ENCODE measurements at regions not wholly inside any gene's neighbourhood (a gene's known extent, or its start where the extent isn't known, plus 50 kb on each side); places are given as distances from the start of the nearest gene placed in this dataset.

- in situ Hi-C loops (cut with MboI; ENCODE audit: low sequenced_read_pairs), result loop anchor here (10.0 kb wide), 1 partner anchor 144 kb away; no protein-coding TSS in a partner anchor
Observed at GRCh38 chr9:109910671-109911518, 130.9 kb downstream of the PALM2AKAP2 start.

DNA sequence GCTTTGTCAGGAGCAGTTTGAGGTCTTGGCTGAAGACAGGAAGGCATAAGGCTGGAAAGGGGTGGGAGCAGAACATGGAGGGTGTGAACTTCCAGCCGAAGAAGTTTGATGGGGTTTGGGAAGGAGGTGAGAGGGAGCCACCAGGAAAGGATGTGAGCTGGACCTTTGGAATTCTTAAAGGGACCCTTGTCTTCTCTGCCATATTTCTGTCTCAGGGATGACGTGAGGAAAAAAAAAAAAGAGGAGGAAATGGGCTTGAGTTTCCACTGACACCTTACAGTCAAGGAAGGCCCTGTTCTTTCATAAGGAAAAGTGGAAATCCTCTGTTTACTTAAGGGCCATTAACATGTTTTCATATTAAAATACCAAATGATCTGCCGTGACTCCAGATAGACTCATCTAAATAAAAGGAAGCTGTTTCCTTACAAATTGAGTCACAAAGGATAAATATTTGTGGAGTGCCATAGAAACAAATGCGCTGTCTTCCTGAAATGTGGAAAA is 132.1 kb downstream of the PALM2AKAP2 start:
- in situ Hi-C loops (cut with MboI; ENCODE audit: low sequenced_read_pairs), result loop anchor here (10.0 kb wide), 1 partner anchor 143 kb away; no protein-coding TSS in a partner anchor

DNA sequence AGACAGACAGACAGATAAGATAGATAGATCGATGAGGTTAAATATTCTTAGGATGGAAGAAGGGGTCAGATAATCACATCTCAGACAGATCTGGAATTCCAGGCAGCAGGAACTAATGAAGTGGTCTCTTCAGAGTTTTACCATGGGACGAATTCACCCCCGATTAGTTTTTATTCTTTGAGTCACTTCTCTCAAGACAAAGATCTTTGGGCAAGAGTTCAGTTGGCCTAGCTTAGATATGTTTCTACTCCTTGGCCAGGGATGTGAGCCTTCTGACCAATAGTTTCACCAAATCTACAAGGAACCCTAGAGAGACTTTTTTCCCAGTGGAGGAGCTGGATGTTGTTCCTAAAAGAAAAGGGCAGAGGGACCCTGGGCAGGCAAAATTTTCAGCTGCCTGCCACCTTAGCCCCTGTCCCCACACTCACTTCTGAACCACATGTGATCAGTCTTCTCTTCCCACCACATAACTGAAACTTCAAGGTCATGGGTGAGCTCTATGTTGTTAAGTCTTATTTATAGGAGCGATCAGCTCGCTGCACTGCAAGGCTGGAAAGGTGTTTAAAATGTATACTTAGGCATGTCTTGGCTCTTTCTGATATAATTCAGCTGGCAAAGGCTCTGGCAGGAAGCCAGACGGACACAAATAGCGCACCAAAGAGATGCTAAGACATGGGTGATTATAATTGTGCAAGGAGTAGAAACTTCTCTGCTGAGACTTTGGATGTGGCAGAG is 132.9 kb downstream of the PALM2AKAP2 start:
- in situ Hi-C loops (cut with MboI; ENCODE audit: low sequenced_read_pairs), result loop anchor here (10.0 kb wide), 1 partner anchor 142 kb away; no protein-coding TSS in a partner anchor

GRCh38 chr9:109913461-109913810 is 133.4 kb downstream of the PALM2AKAP2 start:
- in situ Hi-C loops (cut with MboI; ENCODE audit: low sequenced_read_pairs), result loop anchor here (10.0 kb wide), 1 partner anchor 141 kb away; no protein-coding TSS in a partner anchor

GRCh38 chr9:109914280-109915027 is 134.5 kb downstream of the PALM2AKAP2 start:
- in situ Hi-C loops (cut with MboI; ENCODE audit: low sequenced_read_pairs), result loop anchor here (10.0 kb wide), 1 partner anchor 140 kb away; no protein-coding TSS in a partner anchor

GRCh38 chr9:109916316-109916715 is 136.3 kb downstream of the PALM2AKAP2 start:
- in situ Hi-C loops (cut with MboI; ENCODE audit: low sequenced_read_pairs), result loop anchor here (10.0 kb wide), 1 partner anchor 138 kb away; no protein-coding TSS in a partner anchor

DNA sequence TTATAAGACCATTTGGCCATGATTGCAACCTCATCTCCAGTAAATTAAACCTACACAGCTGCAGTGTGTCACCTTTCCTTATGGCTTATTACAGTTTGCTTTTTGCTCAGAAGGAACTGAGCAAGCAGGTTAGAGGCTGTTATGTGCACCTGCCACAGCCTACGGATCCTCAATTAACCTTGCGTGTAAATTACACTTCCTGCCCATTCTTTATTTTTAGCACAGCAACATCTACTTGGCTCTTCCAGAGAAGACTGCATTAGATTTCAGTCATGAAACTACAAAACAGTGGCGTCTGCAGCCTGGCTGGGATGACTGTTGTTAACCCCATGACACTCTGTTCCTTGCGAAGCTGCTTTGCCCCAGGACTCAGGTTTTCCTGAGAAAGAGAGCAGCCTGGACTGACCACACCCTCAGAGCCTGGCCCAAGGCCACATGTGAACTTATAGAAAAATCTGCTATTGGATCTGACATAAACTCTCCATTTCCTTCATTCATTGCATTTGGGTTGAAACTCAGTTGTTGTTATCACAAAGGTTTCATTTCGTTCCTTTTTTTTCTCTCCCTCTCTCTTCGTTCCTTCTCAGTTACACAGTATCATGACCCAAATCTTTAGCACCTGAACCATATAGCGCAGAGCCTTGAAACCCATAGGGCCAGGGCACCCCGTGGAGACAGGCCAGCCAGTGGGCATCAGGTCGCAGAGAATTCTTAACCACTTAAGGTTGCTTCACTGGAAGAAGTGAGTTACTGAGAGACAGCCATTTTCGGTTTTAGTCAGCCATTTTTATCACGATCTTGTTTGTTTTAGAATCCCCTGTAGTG is 138.6 kb downstream of the PALM2AKAP2 start:
- in situ Hi-C loops (cut with MboI; ENCODE audit: low sequenced_read_pairs), result loop anchor here (10.0 kb wide), 1 partner anchor 136 kb away; no protein-coding TSS in a partner anchor

DNA sequence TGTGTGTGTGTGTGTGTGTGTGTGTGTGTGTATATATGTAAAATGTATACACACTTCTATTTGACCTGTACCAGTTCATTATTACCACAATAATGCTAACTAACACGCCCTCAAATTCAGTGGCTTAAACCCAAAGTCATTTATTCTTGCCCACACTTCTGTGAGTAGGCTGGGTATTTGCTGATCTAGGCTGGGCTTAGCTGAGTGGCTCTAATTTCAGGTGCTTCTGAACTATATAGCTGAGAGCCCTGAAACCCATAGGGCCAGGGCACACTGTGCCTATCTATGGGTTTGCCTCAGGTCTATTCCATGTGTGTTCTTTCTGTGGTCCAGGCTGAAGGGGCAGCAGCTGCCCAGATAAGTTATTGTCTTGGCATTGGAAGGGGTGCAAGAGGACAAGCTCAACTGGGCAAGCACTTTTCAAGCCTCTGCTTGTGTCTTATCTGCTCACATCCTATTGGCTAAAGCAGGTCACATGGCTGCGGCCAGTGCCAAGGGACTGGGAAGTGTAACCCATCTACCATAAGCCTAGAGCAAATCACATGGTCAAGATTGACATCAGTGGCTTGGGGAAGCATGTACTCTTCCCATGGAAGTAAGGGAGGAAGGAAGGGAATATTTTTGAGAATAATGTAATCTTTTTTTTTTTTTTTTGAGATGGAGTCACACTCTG is 139.9 kb downstream of the PALM2AKAP2 start:
- in situ Hi-C loops (cut with MboI; ENCODE audit: low sequenced_read_pairs), result loop anchor here (10.0 kb wide), 1 partner anchor 135 kb away; no protein-coding TSS in a partner anchor

- in situ Hi-C loops (cut with MboI; ENCODE audit: low sequenced_read_pairs), result no loop called here
Observed at GRCh38 chr9:109922617-109923470, 142.8 kb downstream of the PALM2AKAP2 start.

GRCh38 chr9:109923471-109923760 is 143.4 kb downstream of the PALM2AKAP2 start:
- in situ Hi-C loops (cut with MboI; ENCODE audit: low sequenced_read_pairs), result no loop called here

DNA sequence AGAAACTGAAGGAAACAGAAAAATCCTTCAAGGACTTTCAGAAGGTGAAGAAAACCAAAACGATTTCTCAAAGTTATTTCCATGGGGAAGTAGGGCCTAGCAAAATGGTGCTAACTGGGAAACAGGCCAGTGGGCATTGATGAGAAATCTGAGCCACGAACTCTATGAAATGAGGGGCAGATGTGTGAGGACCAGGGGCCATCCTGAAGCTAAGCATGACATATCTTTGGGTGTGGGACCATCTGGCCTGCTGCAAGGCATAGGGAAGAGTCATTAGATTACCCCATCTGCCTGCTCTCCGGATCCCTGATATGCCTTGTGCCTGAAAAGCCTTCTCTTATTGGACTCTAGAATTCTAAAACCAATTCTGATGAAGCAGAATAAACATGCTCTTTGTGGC is 143.8 kb downstream of the PALM2AKAP2 start:
- in situ Hi-C loops (cut with MboI; ENCODE audit: low sequenced_read_pairs), result no loop called here

GRCh38 chr9:109925799-109926198 is 145.8 kb downstream of the PALM2AKAP2 start:
- in situ Hi-C loops (cut with MboI; ENCODE audit: low sequenced_read_pairs), result no loop called here

- in situ Hi-C loops (cut with MboI; ENCODE audit: low sequenced_read_pairs), result no loop called here
Observed at GRCh38 chr9:109926421-109926869, 146.4 kb downstream of the PALM2AKAP2 start.

DNA sequence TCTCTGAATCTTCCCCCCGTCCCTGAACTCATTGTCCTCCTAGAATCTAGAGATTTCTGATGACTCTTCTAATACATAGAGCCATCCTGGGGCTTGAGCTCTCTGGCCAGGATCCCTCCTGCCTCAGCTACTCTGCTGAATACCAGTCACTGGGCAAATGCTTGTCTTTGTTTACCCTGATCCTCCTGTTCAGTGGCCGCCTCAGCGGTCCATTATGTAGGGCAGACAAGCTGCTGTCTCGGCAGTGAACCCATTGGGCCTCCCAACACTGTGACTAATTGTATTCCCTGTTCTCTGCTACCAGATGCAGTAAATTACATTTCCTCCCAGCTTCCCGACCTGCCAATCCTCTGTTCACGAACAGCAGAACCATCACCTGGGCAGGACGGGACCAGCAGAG is 151.6 kb downstream of the PALM2AKAP2 start:
- in situ Hi-C loops (cut with MboI; ENCODE audit: low sequenced_read_pairs), result no loop called here

DNA sequence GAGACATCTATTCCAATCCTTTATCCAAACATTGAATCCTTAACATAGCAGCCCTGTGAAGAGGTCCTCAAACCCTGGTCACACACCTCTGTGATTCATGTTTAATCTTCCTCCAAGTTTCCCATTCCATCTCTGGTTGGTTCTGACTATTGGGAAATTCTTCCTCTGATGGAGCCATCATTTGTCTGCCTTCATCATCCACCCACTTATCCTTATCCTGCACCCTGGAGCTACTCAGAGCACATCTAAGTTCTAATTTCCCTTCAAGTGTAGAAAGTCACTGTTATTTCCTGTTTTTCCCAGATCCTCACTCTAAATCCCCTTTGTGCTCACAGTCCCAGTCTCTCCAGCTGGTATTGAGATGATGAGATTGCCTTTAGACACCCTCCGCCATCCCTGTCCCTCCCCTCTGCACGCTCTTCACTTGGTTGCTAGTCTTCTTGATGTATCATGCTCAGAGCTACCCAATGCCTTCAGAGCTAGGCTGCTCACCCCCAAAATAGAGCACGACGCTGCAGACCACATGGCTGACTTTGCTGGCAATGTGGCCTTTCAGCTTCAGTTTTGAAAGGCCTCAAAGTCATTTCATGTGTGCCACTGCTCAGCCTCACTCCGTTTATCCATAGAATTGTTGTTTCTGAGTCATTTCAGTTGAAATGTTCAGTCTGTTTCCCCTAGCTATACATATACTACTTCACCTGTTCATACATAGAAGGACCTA is 154.3 kb downstream of the PALM2AKAP2 start:
- in situ Hi-C loops (cut with MboI; ENCODE audit: low sequenced_read_pairs), result no loop called here

DNA sequence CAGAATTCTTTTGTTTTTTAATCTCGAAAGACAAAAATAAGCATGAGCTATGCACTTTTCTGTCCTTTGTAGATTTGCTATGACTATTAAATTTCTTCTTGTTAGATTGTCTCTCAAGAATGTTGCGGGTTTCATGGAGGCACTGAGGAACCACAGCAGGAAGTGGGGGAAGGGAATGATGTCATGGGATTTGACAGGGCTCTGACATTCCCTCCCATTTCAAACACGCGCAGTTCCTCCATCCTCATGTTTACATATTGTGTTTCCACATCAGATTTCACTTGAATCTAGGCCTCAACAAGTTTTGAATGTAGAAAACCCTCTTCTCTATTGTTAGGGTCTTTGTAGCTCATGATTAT is 154.8 kb downstream of the PALM2AKAP2 start:
- in situ Hi-C loops (cut with MboI; ENCODE audit: low sequenced_read_pairs), result no loop called here

GRCh38 chr9:109935406-109936087 is 155.5 kb downstream of the PALM2AKAP2 start:
- in situ Hi-C loops (cut with MboI; ENCODE audit: low sequenced_read_pairs), result no loop called here
